ENCODE measurements at regions not wholly inside any gene's neighbourhood (a gene's known extent, or its start where the extent isn't known, plus 50 kb on each side); places are given as distances from the start of the nearest gene placed in this dataset.

DNA sequence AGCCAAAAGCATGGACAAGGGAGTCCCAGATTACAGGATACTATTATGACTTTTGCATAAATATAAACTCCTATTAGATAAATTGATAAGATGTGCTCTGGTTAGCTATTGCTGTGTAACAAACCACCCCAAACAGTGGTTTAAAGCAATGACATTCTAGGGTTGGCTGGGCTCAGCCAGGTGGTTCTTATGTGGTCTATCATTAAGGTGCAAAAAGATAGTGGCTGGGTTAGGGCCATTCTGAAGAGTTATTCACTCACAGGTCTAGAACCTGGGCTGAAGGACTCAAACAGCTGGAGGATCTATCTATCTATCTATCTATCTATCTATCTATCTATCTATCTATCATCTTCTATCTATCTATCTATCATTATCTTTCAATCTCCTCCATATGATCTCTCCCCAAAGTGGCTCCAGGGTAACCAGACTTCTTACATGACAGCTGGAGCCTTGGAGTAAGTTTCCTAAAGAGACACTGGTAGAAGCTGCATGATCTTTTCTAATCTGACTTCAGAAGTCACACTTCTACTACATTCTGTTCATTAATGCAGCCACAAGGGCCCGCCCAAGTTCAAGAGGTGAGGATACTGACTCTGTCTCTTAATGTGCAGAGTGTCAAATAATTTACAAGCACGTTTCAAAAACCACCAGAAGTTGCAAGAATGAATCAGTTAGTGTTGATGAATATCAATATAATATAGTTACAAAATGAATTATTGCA is 74.9 kb upstream of the XCR1 start:
- TF ChIP-seq ZNF549 (tag by site-specific recombination; IDR thresholded peaks at IDR 0.05) (no peak), ZNF660 (tag by site-specific recombination; IDR thresholded peaks at IDR 0.05) (no peak), ZNF391 (tag by site-specific recombination; IDR thresholded peaks at IDR 0.05; ENCODE audit: borderline replicate concordance, low read depth) (no peak), ZNF785 (tag by site-specific recombination; IDR thresholded peaks at IDR 0.05) (no peak), ZNF776 (tag by site-specific recombination; IDR thresholded peaks at IDR 0.05; ENCODE audit: borderline replicate concordance) (no peak), ZNF114 (tag by site-specific recombination; IDR thresholded peaks at IDR 0.05) (no peak), ZBTB1 (tag by site-specific recombination; IDR thresholded peaks at IDR 0.05) (no peak), GLIS1 (tag by site-specific recombination; IDR thresholded peaks at IDR 0.05) (no peak), ZNF16 (tag by site-specific recombination; IDR thresholded peaks at IDR 0.05; ENCODE audit: low read depth) (no peak), GLI2 (tag by site-specific recombination; IDR thresholded peaks at IDR 0.05; ENCODE audit: borderline replicate concordance, low read depth) (no peak), ZNF707 (tag by site-specific recombination; IDR thresholded peaks at IDR 0.05) (no peak), ZBTB20 (tag by site-specific recombination; IDR thresholded peaks at IDR 0.05) (no peak)
- TF ChIP-seq, protein P1, sequence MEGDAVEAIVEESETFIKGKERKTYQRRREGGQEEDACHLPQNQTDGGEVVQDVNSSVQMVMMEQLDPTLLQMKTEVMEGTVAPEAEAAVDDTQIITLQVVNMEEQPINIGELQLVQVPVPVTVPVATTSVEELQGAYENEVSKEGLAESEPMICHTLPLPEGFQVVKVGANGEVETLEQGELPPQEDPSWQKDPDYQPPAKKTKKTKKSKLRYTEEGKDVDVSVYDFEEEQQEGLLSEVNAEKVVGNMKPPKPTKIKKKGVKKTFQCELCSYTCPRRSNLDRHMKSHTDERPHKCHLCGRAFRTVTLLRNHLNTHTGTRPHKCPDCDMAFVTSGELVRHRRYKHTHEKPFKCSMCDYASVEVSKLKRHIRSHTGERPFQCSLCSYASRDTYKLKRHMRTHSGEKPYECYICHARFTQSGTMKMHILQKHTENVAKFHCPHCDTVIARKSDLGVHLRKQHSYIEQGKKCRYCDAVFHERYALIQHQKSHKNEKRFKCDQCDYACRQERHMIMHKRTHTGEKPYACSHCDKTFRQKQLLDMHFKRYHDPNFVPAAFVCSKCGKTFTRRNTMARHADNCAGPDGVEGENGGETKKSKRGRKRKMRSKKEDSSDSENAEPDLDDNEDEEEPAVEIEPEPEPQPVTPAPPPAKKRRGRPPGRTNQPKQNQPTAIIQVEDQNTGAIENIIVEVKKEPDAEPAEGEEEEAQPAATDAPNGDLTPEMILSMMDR (tag by site-specific recombination; IDR thresholded peaks at IDR 0.05) = no peak
- TF ChIP-seq, protein P2, sequence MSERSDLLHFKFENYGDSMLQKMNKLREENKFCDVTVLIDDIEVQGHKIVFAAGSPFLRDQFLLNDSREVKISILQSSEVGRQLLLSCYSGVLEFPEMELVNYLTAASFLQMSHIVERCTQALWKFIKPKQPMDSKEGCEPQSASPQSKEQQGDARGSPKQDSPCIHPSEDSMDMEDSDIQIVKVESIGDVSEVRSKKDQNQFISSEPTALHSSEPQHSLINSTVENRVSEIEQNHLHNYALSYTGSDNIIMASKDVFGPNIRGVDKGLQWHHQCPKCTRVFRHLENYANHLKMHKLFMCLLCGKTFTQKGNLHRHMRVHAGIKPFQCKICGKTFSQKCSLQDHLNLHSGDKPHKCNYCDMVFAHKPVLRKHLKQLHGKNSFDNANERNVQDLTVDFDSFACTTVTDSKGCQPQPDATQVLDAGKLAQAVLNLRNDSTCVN (tag by site-specific recombination; optimal IDR thresholded peaks at IDR 0.05) = no peak

Measured in HEK293 (cell line).